Progenitor cell of endocrine pancreas (in vitro differentiated cells): ENCODE measurements at regions not wholly inside any gene's neighbourhood (a gene's known extent, or its start where the extent isn't known, plus 50 kb on each side); places are given as distances from the start of the nearest gene placed in this dataset.

ENCODE experiments used
- DNase-seq: peaks from one replicate; pipeline ENCODE4 v3.0.0; 2021; ENCODE audit warnings: low spot score; ENCODE audit not compliant: unreplicated experiment
- H3K27ac Mint-ChIP-seq: 2 replicates; pipeline ENCODE4 v1.8.0; 2021; ENCODE audit warnings: mild to moderate bottlenecking, moderate library complexity, mixed read lengths
- H3K27me3 Mint-ChIP-seq: 2 replicates; pipeline ENCODE4 v1.8.0; 2021; ENCODE audit warnings: mixed read lengths
- H3K36me3 Mint-ChIP-seq: 2 replicates; pipeline ENCODE4 v1.8.0; 2022; ENCODE audit warnings: mixed read lengths; ENCODE audit not compliant: insufficient read depth
- H3K4me1 Mint-ChIP-seq: 2 replicates; pipeline ENCODE4 v1.8.0; 2021; ENCODE audit warnings: low read depth, mixed read lengths
- H3K4me3 Mint-ChIP-seq: 2 replicates; pipeline ENCODE4 v1.8.0; 2021; ENCODE audit warnings: low read depth, mild to moderate bottlenecking, moderate library complexity, mixed read lengths
- H3K9me3 Mint-ChIP-seq: 2 replicates; pipeline ENCODE4 v1.8.0; 2021; ENCODE audit warnings: low read depth, mixed read lengths
- TF ChIP-seq, protein P1 (sequence below): fragments of 200-600 bp; sonication (generic); IDR thresholded peaks from one replicate; pipeline ENCODE4 v1.5.0; 2021; ENCODE audit warnings: antibody characterized with exemption, mild to moderate bottlenecking; ENCODE audit not compliant: unreplicated experiment

DNA sequence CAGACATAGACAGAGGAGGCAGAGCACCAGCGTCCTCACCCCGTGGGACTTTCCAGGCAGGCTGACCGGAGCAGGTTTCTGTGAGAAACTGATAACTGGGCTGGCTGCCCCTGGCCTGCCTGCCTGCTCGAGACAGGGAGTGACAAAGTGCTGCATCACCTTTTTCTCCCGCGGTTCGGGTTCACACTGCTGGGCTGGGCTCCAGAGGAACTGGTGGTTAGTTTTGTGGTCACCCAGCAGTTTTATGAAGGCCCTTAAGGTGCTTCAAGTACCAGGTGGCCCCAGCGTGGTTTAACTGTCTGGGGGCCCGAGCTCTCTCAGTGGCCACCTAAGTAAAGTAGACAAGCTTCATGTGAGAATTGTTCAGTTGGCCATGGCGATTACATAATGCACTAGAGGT, 1073.6 kb downstream of the BCL11B start:
- peaks cover 2% of the 10 kb centered on the region for H3K4me1 Mint-ChIP-seq
- no peak overlapping the region for H3K4me3 Mint-ChIP-seq
- no peaks in the 10 kb centered on the region for H3K9me3 Mint-ChIP-seq
- no peaks in the 10 kb centered on the region for H3K36me3 Mint-ChIP-seq
- no peak for DNase-seq
- no peak overlapping the region for H3K27ac Mint-ChIP-seq
- TF ChIP-seq, protein P1, sequence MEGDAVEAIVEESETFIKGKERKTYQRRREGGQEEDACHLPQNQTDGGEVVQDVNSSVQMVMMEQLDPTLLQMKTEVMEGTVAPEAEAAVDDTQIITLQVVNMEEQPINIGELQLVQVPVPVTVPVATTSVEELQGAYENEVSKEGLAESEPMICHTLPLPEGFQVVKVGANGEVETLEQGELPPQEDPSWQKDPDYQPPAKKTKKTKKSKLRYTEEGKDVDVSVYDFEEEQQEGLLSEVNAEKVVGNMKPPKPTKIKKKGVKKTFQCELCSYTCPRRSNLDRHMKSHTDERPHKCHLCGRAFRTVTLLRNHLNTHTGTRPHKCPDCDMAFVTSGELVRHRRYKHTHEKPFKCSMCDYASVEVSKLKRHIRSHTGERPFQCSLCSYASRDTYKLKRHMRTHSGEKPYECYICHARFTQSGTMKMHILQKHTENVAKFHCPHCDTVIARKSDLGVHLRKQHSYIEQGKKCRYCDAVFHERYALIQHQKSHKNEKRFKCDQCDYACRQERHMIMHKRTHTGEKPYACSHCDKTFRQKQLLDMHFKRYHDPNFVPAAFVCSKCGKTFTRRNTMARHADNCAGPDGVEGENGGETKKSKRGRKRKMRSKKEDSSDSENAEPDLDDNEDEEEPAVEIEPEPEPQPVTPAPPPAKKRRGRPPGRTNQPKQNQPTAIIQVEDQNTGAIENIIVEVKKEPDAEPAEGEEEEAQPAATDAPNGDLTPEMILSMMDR: no peak
- peaks cover 22% of the 10 kb centered on the region for H3K27me3 Mint-ChIP-seq

DNA sequence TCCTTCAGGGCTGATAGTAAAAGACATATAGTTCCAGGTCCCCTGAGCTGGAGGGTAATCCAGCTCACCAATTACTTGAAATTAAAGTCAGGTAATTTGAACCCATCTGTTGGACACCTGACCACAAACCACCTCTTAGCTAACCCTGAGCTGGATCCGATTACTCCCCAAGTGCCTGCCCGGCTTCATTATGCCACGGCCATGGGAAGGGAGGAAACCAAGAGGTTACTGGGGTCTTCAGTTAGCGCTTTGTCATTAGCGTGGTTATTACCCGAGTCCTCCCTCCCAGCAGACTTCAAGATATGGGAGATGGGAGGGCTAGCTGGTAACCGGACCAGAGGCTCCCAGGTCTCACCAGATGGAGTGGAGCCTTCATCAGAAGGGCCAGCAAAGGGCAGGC, 1071.4 kb downstream of the BCL11B start:
- TF ChIP-seq, protein P1: no peak
- H3K36me3 Mint-ChIP-seq: no peaks in the 10 kb centered on the region
- no peaks in the 10 kb centered on the region for H3K9me3 Mint-ChIP-seq
- DNase-seq: no peak
- no peak overlapping the region for H3K27ac Mint-ChIP-seq
- H3K4me1 Mint-ChIP-seq: peaks cover 2% of the 10 kb centered on the region
- H3K27me3 Mint-ChIP-seq: peaks cover 23% of the 10 kb centered on the region
- no peak overlapping the region for H3K4me3 Mint-ChIP-seq

DNA sequence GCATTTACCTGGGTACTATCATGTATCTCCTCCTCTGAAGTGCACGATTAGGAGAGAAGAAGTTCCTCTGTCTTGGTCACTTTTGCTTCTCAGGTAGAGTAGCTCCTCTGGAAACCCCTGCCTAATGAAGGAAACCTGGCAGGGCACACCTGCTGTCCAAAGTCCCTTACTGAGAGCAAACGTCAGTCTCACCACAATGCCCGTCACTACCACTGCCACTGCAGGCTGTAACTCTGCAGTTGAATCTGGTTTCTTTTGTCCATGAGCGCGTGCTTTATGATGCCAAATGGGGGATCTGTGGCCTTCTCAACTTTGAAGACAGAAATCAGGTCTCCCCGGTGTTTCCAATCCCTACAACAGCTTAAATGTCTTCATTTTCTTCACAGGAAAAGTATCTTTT, 1068.6 kb downstream of the BCL11B start:
- no peaks in the 10 kb centered on the region for H3K4me1 Mint-ChIP-seq
- no peak for DNase-seq
- H3K27ac Mint-ChIP-seq: no peak overlapping the region
- TF ChIP-seq, protein P1: no peak
- no peaks in the 10 kb centered on the region for H3K36me3 Mint-ChIP-seq
- H3K9me3 Mint-ChIP-seq: no peaks in the 10 kb centered on the region
- H3K4me3 Mint-ChIP-seq: no peak overlapping the region
- H3K27me3 Mint-ChIP-seq: peaks cover 31% of the 10 kb centered on the region

DNA sequence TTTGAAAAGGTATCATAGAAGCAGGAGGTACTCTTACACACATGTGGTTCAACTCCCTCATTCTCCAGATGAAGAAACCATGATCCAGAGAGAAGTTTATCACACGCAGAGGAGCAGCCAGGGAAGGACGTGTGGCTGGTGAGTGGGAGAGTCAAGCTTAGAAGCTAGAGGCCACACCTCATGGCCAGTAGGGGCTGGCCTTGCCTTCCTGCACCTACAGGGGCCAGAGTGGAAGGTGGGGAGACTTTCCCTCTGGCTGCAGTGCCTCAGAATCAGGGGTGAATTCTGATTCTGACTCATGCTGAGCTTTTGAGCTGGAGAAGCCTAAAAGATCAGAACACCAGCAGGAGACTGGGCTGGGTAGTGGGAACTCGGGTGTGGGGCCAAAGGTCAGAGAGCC, 1067.9 kb downstream of the BCL11B start:
- no peak for DNase-seq
- Mint-ChIP-seq H3K27ac (no peak overlapping the region), H3K4me1 (no peaks in the 10 kb centered on the region), H3K4me3 (no peak overlapping the region), H3K36me3 (no peaks in the 10 kb centered on the region), H3K27me3 (peaks cover 31% of the 10 kb centered on the region), H3K9me3 (no peaks in the 10 kb centered on the region)
- TF ChIP-seq, protein P1: no peak

DNA sequence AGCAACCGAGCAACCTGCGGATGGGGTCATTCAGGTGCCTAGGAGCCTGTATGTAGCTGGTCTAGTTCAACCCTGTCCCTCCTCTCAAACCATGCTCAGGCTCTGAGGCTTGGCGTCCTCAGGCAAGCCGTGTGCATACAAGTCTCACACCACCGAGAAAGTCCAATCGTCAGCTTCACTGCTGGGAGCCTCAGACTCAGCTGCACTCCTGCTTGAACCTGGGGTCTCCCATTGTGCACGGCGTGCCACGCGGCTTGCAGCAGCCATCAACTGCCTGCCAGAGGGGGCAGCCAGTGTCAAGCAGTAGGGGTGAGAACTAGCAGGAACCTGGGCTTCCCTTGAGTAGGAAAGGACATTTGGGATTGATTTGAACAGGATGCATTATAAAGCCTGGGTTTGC, 1064.6 kb downstream of the BCL11B start:
- DNase-seq: no peak
- Mint-ChIP-seq H3K4me1 (peaks cover under 1% of the 10 kb centered on the region), H3K36me3 (no peaks in the 10 kb centered on the region)

More for the DNA sequence above, 1064.6 kb downstream of the BCL11B start:
- H3K27me3 Mint-ChIP-seq: peaks cover 46% of the 10 kb centered on the region
- H3K9me3 Mint-ChIP-seq: no peaks in the 10 kb centered on the region
- no peak overlapping the region for H3K4me3 Mint-ChIP-seq
- TF ChIP-seq, protein P1: no peak
- H3K27ac Mint-ChIP-seq: no peak overlapping the region
